ENCODE measurements at regions not wholly inside any gene's neighbourhood (a gene's known extent, or its start where the extent isn't known, plus 50 kb on each side); places are given as distances from the start of the nearest gene placed in this dataset.

- intact Hi-C loops (cut with micrococcal nuclease): no loop called here
- Mint-ChIP-seq H3K27ac (no peak overlapping the region), H3K4me1 (ENCODE audit: low read depth) (no peaks in the 10 kb centered on the region), H3K27me3 (no peaks in the 10 kb centered on the region), H3K36me3 (ENCODE audit: low read depth) (no peaks in the 10 kb centered on the region), H3K4me3 (no peak overlapping the region), H3K9me3 (peaks cover 8% of the 10 kb centered on the region)
- no peak for ATAC-seq
- ChIA-PET POLR2A (no interaction called here), CTCF (no interaction called here)
- TF ChIP-seq CTCF (IDR thresholded peaks at IDR 0.05): no peak
- DNase-seq: no peak
Observed at GRCh38 chr21:19392390-19392789, 988.8 kb upstream of the TMPRSS15 start.

DNA sequence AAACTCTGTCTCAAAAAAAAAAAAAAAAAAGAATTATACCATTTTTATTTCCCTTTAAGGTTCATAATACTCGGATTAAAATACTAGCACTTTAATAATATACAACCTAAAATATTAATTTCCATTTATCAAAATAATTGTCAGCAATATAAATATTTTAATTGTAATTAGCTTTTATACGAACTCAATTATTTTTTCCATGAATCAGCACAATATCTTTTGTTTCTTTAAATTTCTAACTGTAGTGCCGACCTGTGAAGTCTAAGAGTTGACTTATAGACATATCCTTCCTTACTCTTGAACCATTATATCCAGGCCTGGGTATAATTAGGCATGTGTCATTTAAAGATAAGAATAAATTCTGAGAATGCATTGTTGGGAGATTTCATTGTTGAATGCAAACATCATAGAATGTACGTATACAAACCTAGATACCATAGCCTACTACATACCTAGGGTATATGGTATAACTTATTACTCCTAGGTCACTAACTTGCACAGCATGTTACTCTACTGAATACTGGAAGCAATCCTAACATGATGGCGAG is 996.7 kb upstream of the TMPRSS15 start:
- no peak overlapping the region for H3K4me3 Mint-ChIP-seq
- DNase-seq (no peak), ATAC-seq (no peak)
- H3K36me3 Mint-ChIP-seq (ENCODE audit: low read depth): no peaks in the 10 kb centered on the region
- peaks cover 2% of the 10 kb centered on the region for H3K9me3 Mint-ChIP-seq
- H3K27ac Mint-ChIP-seq: no peak overlapping the region
- H3K4me1 Mint-ChIP-seq (ENCODE audit: low read depth): no peaks in the 10 kb centered on the region
- TF ChIP-seq CTCF (IDR thresholded peaks at IDR 0.05): no peak
- POLR2A ChIA-PET: no interaction called here
- intact Hi-C loops (cut with micrococcal nuclease): no loop called here
- CTCF ChIA-PET: no interaction called here
- no peaks in the 10 kb centered on the region for H3K27me3 Mint-ChIP-seq

- Mint-ChIP-seq H3K4me1 (ENCODE audit: low read depth) (no peaks in the 10 kb centered on the region), H3K36me3 (ENCODE audit: low read depth) (no peaks in the 10 kb centered on the region), H3K4me3 (no peak overlapping the region), H3K27me3 (no peaks in the 10 kb centered on the region), H3K27ac (no peak overlapping the region), H3K9me3 (no peaks in the 10 kb centered on the region)
- intact Hi-C loops (cut with micrococcal nuclease): no loop called here
- ChIA-PET CTCF (no interaction called here), POLR2A (no interaction called here)
- no peak for DNase-seq
- no peak for TF ChIP-seq CTCF (IDR thresholded peaks at IDR 0.05)
- no peak for ATAC-seq
Observed at GRCh38 chr21:19402870-19403269, 999.3 kb upstream of the TMPRSS15 start.

DNA sequence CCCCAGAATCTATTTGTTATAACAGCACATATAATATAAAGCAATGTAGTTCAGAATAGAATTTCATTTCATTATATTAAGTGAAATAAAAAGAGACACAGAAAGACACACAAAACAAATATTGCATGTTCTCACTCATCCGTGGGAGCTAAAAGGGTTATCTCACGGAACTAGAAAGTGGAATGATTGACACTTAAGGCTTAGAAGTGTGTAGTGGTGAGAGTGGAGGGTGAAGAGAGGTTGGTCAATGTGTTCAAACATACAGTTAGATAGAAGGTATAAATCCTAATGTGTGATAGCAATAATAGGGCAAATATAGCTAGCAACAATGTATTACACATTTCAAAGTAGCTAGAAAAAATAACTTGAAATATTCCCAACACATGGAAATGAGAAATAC is 1001.7 kb upstream of the TMPRSS15 start:
- CTCF ChIA-PET: no interaction called here
- intact Hi-C loops (cut with micrococcal nuclease): no loop called here
- Mint-ChIP-seq H3K4me1 (ENCODE audit: low read depth) (no peaks in the 10 kb centered on the region), H3K27me3 (no peaks in the 10 kb centered on the region), H3K36me3 (ENCODE audit: low read depth) (no peaks in the 10 kb centered on the region), H3K9me3 (peaks cover 2% of the 10 kb centered on the region), H3K27ac (no peak overlapping the region), H3K4me3 (no peak overlapping the region)
- DNase-seq (no peak), ATAC-seq (no peak)
- TF ChIP-seq CTCF (IDR thresholded peaks at IDR 0.05): no peak
- POLR2A ChIA-PET: no interaction called here

DNA sequence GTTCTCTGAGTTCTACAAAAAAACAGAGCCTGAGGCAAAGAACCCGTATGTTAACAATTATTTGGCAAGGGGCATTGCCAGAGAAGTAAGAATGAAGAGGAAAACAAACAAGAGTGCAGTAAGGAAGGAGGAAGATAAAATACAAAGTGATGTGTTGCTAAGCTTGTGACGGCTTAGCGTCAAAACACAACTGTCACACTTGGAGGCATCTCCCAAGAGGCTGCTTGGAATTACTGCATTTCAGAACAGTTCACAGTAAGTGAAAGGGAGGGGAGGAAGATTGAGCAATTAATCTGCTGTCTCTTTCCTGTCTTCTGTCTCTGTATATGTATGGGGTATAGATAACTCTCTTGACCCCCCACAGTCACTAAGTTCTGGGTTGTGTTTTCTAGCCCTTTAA is 1017.0 kb upstream of the TMPRSS15 start:
- no peak for TF ChIP-seq CTCF (IDR thresholded peaks at IDR 0.05)
- ATAC-seq: no peak
- H3K9me3 Mint-ChIP-seq: peaks cover 8% of the 10 kb centered on the region
- H3K4me1 Mint-ChIP-seq (ENCODE audit: low read depth): no peaks in the 10 kb centered on the region
- no peak overlapping the region for H3K27ac Mint-ChIP-seq
- ChIA-PET CTCF (no interaction called here), POLR2A (no interaction called here)
- no peaks in the 10 kb centered on the region for H3K36me3 Mint-ChIP-seq (ENCODE audit: low read depth)
- H3K4me3 Mint-ChIP-seq: no peak overlapping the region
- DNase-seq: no peak
- no peaks in the 10 kb centered on the region for H3K27me3 Mint-ChIP-seq
- intact Hi-C loops (cut with micrococcal nuclease): no loop called here
